Stimulated activated CD4-positive, alpha-beta T cell treated with anti-CD3 and anti-CD28 coated beads, Interleukin-1b, Interleukin-23, amount 100 ng/mL, for 48 hours (primary cell): ENCODE measurements at regions not wholly inside any gene's neighbourhood (a gene's known extent, or its start where the extent isn't known, plus 50 kb on each side); places are given as distances from the start of the nearest gene placed in this dataset.
"Not testable (repeated sequence)": the region's sequence is repeated elsewhere in the genome, so short reads cannot be mapped to it uniquely, and the experiment has no call there.

Experiments
- DNase-seq: peaks from one replicate; pipeline ENCODE4 v3.0.0-alpha.2; 2020

GRCh38 chr3:182479419-182480336 is 313.6 kb upstream of the ATP11B start:
- no peak for DNase-seq

DNA sequence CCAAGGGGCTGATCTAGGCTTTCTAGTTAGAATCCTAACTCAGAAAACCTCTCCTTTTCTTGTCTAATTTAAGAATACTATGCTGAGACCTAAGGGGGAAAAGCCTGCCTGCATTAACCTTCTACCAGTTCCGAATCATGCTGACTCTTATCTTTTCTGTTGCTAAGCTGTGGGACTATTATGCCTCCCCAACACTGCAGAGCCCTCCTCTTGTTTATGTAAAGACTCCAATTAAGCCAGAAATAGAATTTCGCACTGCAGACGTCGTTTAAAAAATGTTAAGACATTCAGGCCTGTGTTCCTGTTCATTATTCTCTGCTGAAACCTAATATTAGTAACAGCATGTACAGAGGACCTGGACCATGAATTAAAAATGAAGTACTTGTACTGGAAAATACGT is 310.6 kb upstream of the ATP11B start:
- no peak for DNase-seq

GRCh38 chr3:182484682-182485081 is 308.6 kb upstream of the ATP11B start:
- no peak for DNase-seq

DNA sequence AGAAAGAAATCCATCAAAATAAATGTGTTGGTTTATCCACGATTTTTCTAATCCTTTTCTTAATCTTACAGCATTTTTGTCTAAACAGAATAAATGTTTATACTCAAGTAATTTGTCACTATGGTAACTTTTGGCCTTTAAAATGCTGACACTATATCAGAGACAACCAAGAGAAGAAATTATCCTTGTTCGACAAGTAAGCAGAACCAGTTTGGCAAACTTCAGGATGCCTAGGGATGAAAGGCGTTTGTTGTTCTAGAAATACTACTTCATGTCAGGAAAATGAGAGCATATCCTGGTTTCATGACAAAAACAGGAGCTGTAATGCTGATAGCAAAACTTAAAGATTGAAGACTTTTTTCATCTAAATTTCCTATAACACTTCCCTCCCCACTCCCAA is 308.0 kb upstream of the ATP11B start:
- no peak for DNase-seq

DNA sequence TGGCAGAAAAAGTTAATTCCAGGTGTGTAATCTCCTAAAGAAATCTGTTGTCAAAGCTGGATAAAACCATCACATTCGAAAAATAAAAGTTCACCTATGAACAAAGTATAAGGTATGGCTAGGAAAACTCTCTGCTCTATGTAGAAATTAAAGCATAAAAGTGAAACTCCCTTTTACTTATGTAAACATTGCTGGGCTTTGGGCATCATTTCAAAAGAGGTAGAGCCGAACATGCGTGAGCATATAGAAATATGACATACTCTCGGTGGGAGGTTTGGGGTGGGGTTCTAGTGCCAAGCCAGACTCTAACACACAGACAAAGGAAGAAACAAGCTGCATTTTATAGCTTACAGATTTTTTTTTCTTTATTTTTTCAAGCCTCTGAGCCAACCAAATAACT is 306.8 kb upstream of the ATP11B start:
- DNase-seq, result no peak

GRCh38 chr3:182487143-182487542 is 306.2 kb upstream of the ATP11B start:
- DNase-seq, result no peak

DNA sequence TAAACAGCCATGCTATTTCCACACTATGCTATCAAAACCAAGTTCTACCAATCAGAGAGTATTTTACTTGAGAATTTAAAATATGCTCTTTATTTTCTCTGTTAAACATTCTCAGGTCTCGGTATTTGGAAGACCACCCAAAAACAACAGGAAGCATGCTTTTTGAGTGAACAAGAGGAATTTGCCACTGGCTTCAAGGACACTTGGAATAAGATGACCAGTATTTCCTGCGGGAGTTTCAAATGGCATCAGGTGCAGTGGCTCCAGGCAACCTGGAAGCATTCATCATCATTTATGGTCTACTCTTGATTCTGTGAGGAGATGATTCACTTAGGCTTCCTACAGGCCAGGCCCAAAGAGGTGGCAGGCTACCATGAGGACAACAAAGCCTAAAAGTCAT is 305.7 kb upstream of the ATP11B start:
- DNase-seq, result no peak

- no peak for DNase-seq
Measured at GRCh38 chr3:182490596-182491491, 302.5 kb upstream of the ATP11B start.

GRCh38 chr3:182491577-182491976 is 301.7 kb upstream of the ATP11B start:
- DNase-seq, result no peak

DNA sequence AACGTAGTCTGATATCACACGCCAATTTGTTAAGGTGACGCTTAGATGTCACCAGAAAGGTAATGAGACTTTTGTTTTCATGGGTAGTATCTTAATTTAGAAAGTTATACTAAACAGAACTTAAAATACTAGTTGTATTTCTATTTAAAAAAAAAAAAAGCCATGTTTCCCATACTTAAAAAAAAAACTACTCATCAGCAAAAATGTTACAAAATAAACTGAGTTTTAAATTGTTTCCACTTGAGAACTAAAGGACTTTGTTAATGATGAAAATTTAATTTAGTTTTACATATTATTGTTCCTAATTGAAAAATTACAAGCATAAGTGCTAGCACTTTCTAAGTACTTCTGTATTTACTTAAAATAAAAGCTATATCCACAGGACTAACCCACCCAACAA is 300.8 kb upstream of the ATP11B start:
- no peak for DNase-seq

DNA sequence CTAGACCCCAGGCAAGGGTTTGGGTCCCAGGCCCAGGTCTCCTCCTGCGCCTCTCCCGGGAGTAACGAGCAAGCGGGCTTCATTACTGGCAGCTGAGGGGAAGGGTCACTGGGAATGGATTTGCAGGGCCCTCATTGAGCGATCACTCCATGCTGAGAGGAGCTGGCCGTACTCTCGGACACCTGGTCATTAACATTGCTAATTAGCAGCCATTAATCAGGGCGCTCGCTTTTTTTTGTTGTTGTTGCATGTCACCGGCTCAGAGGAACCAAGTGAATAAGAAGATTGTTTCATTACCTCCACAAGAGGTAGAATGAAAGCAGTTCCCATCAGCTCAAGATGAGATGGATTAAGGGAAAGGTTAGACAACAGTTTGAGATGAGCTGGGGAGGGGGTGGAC is 293.0 kb upstream of the ATP11B start:
- DNase-seq, result no peak

GRCh38 chr3:182501856-182502255 is 291.4 kb upstream of the ATP11B start:
- DNase-seq, result no peak

DNA sequence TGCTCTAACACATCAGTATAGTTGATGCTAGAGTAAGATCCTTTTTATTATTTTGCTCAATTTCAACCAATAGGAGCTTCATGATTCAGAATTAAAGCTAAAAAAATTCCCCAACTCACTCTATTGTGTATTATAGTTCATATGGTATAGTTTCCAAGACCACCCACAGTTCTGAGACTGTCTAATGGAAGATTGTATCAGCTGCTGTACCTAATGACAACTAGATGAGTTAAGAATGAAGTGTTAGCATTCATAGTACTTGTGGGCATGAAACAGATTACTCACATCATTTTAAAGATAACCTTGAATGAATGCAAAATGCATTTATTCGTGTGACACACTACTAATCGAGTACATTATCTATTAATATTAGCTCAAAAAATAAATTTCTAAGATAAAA is 289.9 kb upstream of the ATP11B start:
- DNase-seq, result no peak

DNA sequence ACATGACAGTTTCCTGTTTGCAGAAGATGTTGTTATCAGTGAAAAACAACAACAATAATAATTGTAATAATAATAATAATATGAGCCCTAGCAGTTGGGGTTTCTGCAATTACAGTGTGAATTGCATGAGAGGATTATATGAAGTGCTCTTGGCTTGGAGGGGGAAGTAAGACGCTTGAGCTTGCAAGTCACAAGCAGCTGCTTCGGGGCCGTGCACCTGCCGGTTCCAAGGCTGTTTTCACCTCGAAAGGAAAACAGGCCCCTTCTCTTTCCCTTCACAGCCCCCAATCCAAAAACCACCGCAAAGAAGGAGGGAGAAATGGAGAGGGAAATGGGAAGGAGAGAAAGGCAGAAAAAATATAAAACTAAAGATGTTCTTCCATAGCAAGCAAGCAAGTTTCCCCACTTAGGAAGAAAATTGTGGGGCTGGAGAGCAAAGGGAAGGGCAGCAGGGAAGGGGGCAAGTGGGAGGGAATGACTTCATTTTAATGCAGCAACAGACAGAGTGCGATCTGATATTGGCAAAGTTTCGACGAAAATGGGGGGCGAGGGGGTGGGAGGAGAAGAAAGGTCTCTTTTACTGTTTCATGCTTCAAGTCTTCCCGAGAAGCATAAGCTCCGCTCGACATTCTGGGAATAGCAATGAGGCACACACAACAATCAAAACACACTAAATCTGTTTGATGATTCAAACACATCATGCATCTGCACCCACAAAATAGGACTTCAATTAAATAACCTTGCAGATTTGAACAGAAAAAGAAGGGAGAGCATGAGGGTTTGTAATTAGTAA is 284.2 kb upstream of the ATP11B start:
- no peak for DNase-seq

- no peak for DNase-seq
Measured at GRCh38 chr3:182509844-182510460, 283.4 kb upstream of the ATP11B start.

- no peak for DNase-seq
Measured at GRCh38 chr3:182514236-182514964, 278.9 kb upstream of the ATP11B start.

- no peak for DNase-seq
Measured at GRCh38 chr3:182516597-182517336, 276.5 kb upstream of the ATP11B start.

DNA sequence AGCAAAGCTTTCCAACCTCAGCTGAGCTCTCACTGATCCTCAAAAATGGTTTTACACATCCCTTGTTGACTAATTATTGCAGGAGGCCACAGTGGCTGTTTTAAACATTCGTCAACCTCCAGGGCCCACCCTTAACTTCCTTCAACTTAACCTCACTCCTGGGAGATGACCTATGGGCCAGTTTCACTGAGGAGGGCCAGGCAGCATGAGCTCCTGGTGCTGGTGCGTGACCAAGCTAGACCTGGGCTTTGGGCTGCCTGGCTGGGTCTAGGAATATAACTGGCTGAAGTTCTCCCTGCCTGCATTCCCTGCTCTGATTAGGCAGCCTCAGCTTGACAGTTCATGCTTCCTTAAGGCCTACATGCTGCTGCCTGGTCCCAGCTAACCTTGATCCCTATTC is 273.7 kb upstream of the ATP11B start:
- DNase-seq, result no peak

- DNase-seq, result no peak
Measured at GRCh38 chr3:182521339-182521738, 272.0 kb upstream of the ATP11B start.

DNA sequence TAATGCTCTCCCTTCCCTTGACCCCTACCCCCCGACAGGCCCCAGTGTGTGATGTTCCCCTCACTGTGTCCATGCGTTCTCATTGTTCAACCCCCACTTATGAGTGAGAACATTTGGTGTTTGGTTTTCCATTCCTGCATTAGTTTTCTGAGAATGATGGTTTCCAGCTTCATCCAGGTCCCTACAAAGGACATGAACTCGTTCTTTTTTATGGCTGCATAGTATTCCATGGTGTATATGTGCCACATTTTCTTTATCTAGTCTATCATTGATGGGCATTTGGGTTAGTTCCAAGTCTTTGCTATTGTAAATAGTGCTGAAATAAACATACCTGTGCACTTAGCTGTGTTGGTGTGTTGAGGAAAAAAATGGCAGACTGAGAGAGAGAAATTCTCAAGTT is 269.9 kb upstream of the ATP11B start:
- DNase-seq, result not testable (repeated sequence)

GRCh38 chr3:182523836-182524235 is 269.5 kb upstream of the ATP11B start:
- DNase-seq, result no peak
